ENCODE measurements at regions not wholly inside any gene's neighbourhood (a gene's known extent, or its start where the extent isn't known, plus 50 kb on each side); places are given as distances from the start of the nearest gene placed in this dataset.

DNA sequence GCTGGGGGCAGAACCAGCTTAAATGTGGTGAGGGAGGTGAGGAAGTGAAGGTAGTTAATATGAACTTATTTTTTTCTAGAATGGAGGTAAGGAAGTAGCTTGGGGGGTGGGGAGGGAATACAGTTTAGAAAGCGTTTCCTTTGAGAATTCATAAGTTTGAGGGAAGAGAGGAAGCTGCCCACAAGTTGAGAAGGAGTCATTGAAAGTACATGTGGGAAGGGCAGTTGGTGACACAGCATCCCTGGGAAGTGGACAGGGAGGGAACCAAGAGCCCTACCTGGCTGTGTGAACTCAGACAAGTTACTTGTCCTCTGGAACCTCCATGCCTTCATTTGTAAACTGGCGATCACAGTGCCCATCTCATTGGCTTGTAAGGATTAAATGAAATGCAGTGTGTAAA, 125.9 kb upstream of the SPON1 start:
- Histone ChIP-seq H3K27ac (ENCODE audit: insufficient read depth, low read length, poor library complexity, severe bottlenecking) (no peak overlapping the region), H3K9me3 (ENCODE audit: control insufficient read depth, low read length) (no peaks in the 10 kb centered on the region), H3K4me1 (ENCODE audit: control insufficient read depth, insufficient read depth, low read length, poor library complexity, severe bottlenecking) (no peaks in the 10 kb centered on the region), H3K4me3 (ENCODE audit: insufficient read depth, low read depth, low read length, poor library complexity, severe bottlenecking) (no peak overlapping the region), H3K36me3 (ENCODE audit: control insufficient read depth, insufficient read depth, low read length) (no peaks in the 10 kb centered on the region), H3K27me3 (replicated peaks; ENCODE audit: control insufficient read depth, insufficient read depth, low read length, poor library complexity, severe bottlenecking) (no peaks in the 10 kb centered on the region)
- DNase-seq = no peak

DNA sequence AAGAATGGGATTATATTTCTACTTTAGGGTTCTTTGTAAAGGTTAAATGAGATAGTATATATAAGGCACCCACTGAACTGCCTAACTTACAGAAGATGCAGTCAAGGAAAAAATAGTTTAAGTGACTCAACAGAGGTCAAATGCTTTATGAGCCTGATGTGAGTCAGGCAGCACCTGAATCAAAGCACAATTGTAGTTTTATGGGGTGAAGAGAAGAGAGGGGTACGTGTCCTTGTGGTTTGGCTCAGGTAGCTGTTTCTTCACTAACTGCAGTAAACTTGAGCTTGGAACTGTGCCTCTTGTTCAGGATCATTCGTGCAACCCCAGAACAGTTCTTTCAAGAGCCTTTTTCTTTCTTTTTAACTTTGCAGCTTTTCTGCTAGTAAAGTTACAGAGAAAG, 125.2 kb upstream of the SPON1 start:
- no peaks in the 10 kb centered on the region for H3K4me1 ChIP-seq (ENCODE audit: control insufficient read depth, insufficient read depth, low read length, poor library complexity, severe bottlenecking)
- DNase-seq = no peak

DNA sequence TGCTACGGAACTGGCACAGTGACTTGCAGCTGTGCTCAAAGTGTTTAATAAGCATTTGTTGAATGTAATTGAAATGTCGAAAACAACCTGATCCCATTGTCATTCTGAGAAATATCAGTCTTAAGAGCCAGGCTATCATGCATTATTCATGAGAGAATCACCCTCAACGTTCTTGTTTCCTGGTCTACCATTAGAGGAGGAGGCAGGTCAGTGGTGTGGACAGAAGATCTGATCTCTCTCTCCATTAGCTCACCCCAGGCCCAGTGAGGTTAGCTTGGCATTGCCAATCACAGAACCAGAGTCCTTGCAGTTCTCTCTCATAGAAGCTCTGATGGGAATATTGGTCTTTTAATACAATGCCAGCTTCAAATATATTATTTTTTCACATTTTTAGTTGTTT, 121.1 kb upstream of the SPON1 start:
- Histone ChIP-seq H3K4me3 (ENCODE audit: insufficient read depth, low read depth, low read length, poor library complexity, severe bottlenecking) (no peak overlapping the region), H3K36me3 (ENCODE audit: control insufficient read depth, insufficient read depth, low read length) (no peaks in the 10 kb centered on the region), H3K9me3 (ENCODE audit: control insufficient read depth, low read length) (no peaks in the 10 kb centered on the region), H3K4me1 (ENCODE audit: control insufficient read depth, insufficient read depth, low read length, poor library complexity, severe bottlenecking) (no peaks in the 10 kb centered on the region), H3K27ac (ENCODE audit: insufficient read depth, low read length, poor library complexity, severe bottlenecking) (no peak overlapping the region), H3K27me3 (replicated peaks; ENCODE audit: control insufficient read depth, insufficient read depth, low read length, poor library complexity, severe bottlenecking) (no peaks in the 10 kb centered on the region)
- no peak for DNase-seq

More for the DNA sequence above, 125.2 kb upstream of the SPON1 start:
- H3K27ac ChIP-seq (ENCODE audit: insufficient read depth, low read length, poor library complexity, severe bottlenecking) = no peak overlapping the region
- no peak overlapping the region for H3K4me3 ChIP-seq (ENCODE audit: insufficient read depth, low read depth, low read length, poor library complexity, severe bottlenecking)
- no peaks in the 10 kb centered on the region for H3K36me3 ChIP-seq (ENCODE audit: control insufficient read depth, insufficient read depth, low read length)
- H3K9me3 ChIP-seq (ENCODE audit: control insufficient read depth, low read length) = no peaks in the 10 kb centered on the region
- no peaks in the 10 kb centered on the region for H3K27me3 ChIP-seq (replicated peaks; ENCODE audit: control insufficient read depth, insufficient read depth, low read length, poor library complexity, severe bottlenecking)

DNA sequence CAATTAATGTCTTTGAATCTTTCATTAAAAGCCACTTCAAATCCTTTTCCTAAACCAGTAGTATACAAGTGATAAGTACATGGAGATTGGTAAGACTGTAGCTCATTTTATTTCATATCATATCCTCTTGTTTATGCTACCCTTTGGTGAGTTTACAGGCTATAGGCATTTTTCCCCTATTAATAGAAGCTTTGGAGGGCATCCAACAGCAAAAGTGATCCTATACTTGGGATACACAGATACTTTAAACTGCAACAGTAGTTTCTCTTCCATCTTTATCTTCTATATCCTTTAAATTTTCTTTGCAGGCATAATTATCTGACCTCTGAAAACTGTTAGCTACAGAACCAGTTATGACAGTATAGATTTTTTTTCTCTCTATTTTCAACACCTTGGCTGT, 114.5 kb upstream of the SPON1 start:
- no peaks in the 10 kb centered on the region for H3K36me3 ChIP-seq (ENCODE audit: control insufficient read depth, insufficient read depth, low read length)
- no peak overlapping the region for H3K4me3 ChIP-seq (ENCODE audit: insufficient read depth, low read depth, low read length, poor library complexity, severe bottlenecking)
- no peak overlapping the region for H3K27ac ChIP-seq (ENCODE audit: insufficient read depth, low read length, poor library complexity, severe bottlenecking)
- no peaks in the 10 kb centered on the region for H3K9me3 ChIP-seq (ENCODE audit: control insufficient read depth, low read length)
- DNase-seq = no peak
- H3K27me3 ChIP-seq (replicated peaks; ENCODE audit: control insufficient read depth, insufficient read depth, low read length, poor library complexity, severe bottlenecking) = no peaks in the 10 kb centered on the region
- no peaks in the 10 kb centered on the region for H3K4me1 ChIP-seq (ENCODE audit: control insufficient read depth, insufficient read depth, low read length, poor library complexity, severe bottlenecking)

DNA sequence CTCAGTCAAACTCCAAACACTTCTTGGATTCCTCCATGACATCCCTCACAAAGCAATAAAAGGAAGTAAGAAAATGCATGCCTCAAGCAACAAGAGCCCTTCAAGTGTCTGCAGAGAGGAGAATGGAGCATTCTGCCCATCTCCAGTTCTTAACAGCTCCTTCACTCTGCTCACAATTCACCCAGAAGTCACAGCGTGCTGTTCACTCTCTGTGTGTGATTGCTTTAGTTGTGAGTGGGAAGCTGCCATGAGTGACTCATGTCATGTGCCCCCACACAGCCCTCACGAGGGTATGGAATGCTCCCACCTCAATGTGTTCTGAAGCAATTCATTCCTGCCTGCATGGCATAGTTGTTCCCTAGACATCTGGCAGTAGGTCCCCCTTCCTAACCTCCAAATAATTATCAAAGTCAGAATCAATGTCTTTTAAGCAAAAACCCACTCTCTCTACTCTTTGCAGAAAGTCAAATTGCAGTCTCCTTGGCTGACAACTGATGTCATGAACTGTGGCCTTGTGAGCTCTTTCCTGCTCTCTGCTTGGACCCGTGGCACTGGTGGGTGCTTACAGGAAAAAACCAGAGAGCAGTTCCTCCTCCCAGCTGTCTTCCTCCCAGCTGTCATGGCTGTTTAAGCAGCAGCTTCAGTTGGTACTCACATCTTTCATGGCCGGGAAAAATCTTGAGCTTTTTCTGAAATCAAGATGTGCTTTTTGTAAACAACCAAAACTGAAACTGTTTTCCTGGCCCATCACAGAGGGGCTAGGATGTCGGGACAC, 112.1 kb upstream of the SPON1 start:
- no peaks in the 10 kb centered on the region for H3K9me3 ChIP-seq (ENCODE audit: control insufficient read depth, low read length)
- H3K4me1 ChIP-seq (ENCODE audit: control insufficient read depth, insufficient read depth, low read length, poor library complexity, severe bottlenecking) = no peaks in the 10 kb centered on the region
- no peak overlapping the region for H3K4me3 ChIP-seq (ENCODE audit: insufficient read depth, low read depth, low read length, poor library complexity, severe bottlenecking)
- no peaks in the 10 kb centered on the region for H3K27me3 ChIP-seq (replicated peaks; ENCODE audit: control insufficient read depth, insufficient read depth, low read length, poor library complexity, severe bottlenecking)
- DNase-seq = no peak
- no peaks in the 10 kb centered on the region for H3K36me3 ChIP-seq (ENCODE audit: control insufficient read depth, insufficient read depth, low read length)
- H3K27ac ChIP-seq (ENCODE audit: insufficient read depth, low read length, poor library complexity, severe bottlenecking) = no peak overlapping the region

DNA sequence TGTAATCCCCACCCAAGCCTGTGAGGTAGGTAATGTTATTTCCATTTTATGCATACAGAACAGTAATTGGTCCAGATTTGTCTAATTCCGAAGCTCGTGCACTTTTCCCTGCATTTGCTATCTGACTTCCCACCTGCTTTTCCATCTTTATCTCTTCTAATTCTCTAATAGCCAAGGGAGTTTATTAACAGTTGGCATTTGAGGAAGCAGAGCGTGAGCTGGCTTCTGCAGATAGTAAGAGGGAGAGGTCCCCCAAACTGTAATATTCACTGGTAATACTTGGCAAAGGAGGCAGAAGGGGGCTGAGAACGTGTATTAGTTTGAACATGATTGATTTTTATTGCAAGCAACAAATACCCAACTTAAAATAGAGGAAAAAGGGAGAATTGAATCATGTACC, 110.8 kb upstream of the SPON1 start:
- H3K4me3 ChIP-seq (ENCODE audit: insufficient read depth, low read depth, low read length, poor library complexity, severe bottlenecking) = no peak overlapping the region
- no peak overlapping the region for H3K27ac ChIP-seq (ENCODE audit: insufficient read depth, low read length, poor library complexity, severe bottlenecking)
- H3K9me3 ChIP-seq (ENCODE audit: control insufficient read depth, low read length) = no peaks in the 10 kb centered on the region
- H3K27me3 ChIP-seq (replicated peaks; ENCODE audit: control insufficient read depth, insufficient read depth, low read length, poor library complexity, severe bottlenecking) = no peaks in the 10 kb centered on the region
- no peaks in the 10 kb centered on the region for H3K4me1 ChIP-seq (ENCODE audit: control insufficient read depth, insufficient read depth, low read length, poor library complexity, severe bottlenecking)
- DNase-seq = no peak
- no peaks in the 10 kb centered on the region for H3K36me3 ChIP-seq (ENCODE audit: control insufficient read depth, insufficient read depth, low read length)

DNA sequence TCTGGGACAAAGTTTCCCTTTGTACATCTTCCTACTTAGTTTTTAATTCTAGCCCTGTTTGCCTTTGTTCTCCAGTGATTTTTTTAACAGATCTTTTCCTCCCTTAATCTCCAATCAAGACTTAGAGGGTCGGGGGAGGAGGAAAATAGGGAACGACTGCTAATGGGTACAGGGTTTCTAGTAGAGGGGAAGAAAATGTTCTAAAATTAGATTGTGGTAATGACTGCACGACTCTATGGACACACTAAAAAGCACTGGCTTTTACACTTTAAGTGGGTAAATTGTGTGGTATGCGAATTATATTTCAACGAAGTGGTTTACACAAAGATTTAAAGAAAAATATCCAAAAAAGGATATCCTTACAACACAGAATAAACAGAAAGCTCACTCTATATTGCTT, 110.0 kb upstream of the SPON1 start:
- Histone ChIP-seq H3K4me1 (ENCODE audit: control insufficient read depth, insufficient read depth, low read length, poor library complexity, severe bottlenecking) (no peaks in the 10 kb centered on the region), H3K27me3 (replicated peaks; ENCODE audit: control insufficient read depth, insufficient read depth, low read length, poor library complexity, severe bottlenecking) (no peaks in the 10 kb centered on the region), H3K9me3 (ENCODE audit: control insufficient read depth, low read length) (no peaks in the 10 kb centered on the region), H3K4me3 (ENCODE audit: insufficient read depth, low read depth, low read length, poor library complexity, severe bottlenecking) (no peak overlapping the region), H3K27ac (ENCODE audit: insufficient read depth, low read length, poor library complexity, severe bottlenecking) (no peak overlapping the region), H3K36me3 (ENCODE audit: control insufficient read depth, insufficient read depth, low read length) (no peaks in the 10 kb centered on the region)
- no peak for DNase-seq

DNA sequence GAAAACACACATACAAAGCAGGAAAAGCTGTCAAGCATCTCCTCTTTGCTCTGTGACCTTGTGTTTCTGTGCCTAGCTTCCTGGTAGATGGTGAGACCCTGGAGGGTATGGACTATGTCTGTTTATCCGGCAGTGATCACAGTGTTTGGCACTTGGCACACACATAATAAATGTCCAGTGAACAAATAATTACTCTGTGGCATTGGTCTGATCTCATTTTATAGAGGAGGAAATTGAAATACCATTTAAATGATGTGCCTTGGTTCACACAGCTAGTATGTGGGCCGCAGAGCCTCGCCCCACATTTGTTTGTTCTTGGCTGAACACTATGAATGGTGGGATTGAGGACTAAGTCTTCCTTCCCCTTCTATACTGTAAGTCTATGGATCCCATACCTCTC, 104.7 kb upstream of the SPON1 start:
- peaks cover 14% of the 10 kb centered on the region for H3K4me1 ChIP-seq (ENCODE audit: control insufficient read depth, insufficient read depth, low read length, poor library complexity, severe bottlenecking)
- no peaks in the 10 kb centered on the region for H3K36me3 ChIP-seq (ENCODE audit: control insufficient read depth, insufficient read depth, low read length)
- no peak overlapping the region for H3K27ac ChIP-seq (ENCODE audit: insufficient read depth, low read length, poor library complexity, severe bottlenecking)
- no peaks in the 10 kb centered on the region for H3K9me3 ChIP-seq (ENCODE audit: control insufficient read depth, low read length)
- H3K4me3 ChIP-seq (ENCODE audit: insufficient read depth, low read depth, low read length, poor library complexity, severe bottlenecking) = no peak overlapping the region
- DNase-seq = no peak
- no peaks in the 10 kb centered on the region for H3K27me3 ChIP-seq (replicated peaks; ENCODE audit: control insufficient read depth, insufficient read depth, low read length, poor library complexity, severe bottlenecking)

DNA sequence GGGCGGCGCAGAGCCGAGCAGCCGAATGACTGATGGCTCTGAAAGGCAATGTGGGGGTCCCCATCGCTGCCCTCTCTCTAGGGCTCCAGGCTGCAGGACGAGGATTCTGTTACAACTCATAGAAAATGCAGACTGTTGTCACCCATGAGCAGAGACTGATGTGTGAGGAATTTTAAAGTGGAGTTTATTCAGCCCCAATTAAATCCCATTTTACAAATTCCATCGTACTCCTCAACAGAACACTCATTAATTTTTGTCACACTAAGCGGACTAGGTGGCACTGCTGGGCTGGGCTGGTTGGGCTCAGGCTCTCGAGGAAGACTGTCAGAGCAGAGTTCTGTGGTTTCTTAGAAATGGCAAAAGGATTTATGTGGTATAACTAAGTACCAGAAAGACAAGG, 102.6 kb upstream of the SPON1 start:
- Histone ChIP-seq H3K9me3 (ENCODE audit: control insufficient read depth, low read length) (no peaks in the 10 kb centered on the region), H3K36me3 (ENCODE audit: control insufficient read depth, insufficient read depth, low read length) (no peaks in the 10 kb centered on the region), H3K27me3 (replicated peaks; ENCODE audit: control insufficient read depth, insufficient read depth, low read length, poor library complexity, severe bottlenecking) (no peaks in the 10 kb centered on the region), H3K4me1 (ENCODE audit: control insufficient read depth, insufficient read depth, low read length, poor library complexity, severe bottlenecking) (peaks cover 14% of the 10 kb centered on the region), H3K27ac (ENCODE audit: insufficient read depth, low read length, poor library complexity, severe bottlenecking) (no peak overlapping the region), H3K4me3 (ENCODE audit: insufficient read depth, low read depth, low read length, poor library complexity, severe bottlenecking) (no peak overlapping the region)
- DNase-seq = no peak

DNA sequence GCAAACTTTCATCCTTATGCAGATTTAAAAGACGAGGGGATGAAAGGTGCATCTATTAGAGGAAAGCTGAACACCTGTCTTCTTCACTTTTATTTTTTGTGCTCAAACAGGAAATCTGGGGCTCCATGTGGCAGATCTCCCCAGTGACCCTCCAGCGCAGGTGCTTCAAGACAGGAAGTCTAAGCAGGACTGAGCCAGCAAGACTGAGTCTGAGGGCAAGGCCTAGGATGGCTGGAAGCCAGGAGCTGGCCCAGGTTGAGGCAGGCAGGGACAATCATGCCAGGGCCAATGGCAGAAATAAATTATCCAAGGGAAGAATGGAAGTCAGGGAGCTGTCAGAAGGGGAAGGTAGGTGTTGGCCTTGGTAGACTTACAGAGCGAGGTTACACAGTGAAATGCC, 101.1 kb upstream of the SPON1 start:
- H3K36me3 ChIP-seq (ENCODE audit: control insufficient read depth, insufficient read depth, low read length) = no peaks in the 10 kb centered on the region
- no peak for DNase-seq
- no peaks in the 10 kb centered on the region for H3K27me3 ChIP-seq (replicated peaks; ENCODE audit: control insufficient read depth, insufficient read depth, low read length, poor library complexity, severe bottlenecking)
- H3K4me1 ChIP-seq (ENCODE audit: control insufficient read depth, insufficient read depth, low read length, poor library complexity, severe bottlenecking) = peaks cover 14% of the 10 kb centered on the region
- H3K4me3 ChIP-seq (ENCODE audit: insufficient read depth, low read depth, low read length, poor library complexity, severe bottlenecking) = no peak overlapping the region
- no peak overlapping the region for H3K27ac ChIP-seq (ENCODE audit: insufficient read depth, low read length, poor library complexity, severe bottlenecking)
- H3K9me3 ChIP-seq (ENCODE audit: control insufficient read depth, low read length) = no peaks in the 10 kb centered on the region

All from effector memory CD4-positive, alpha-beta T cell (primary cell).